ENCODE measurements at regions not wholly inside any gene's neighbourhood (a gene's known extent, or its start where the extent isn't known, plus 50 kb on each side); places are given as distances from the start of the nearest gene placed in this dataset.

DNA sequence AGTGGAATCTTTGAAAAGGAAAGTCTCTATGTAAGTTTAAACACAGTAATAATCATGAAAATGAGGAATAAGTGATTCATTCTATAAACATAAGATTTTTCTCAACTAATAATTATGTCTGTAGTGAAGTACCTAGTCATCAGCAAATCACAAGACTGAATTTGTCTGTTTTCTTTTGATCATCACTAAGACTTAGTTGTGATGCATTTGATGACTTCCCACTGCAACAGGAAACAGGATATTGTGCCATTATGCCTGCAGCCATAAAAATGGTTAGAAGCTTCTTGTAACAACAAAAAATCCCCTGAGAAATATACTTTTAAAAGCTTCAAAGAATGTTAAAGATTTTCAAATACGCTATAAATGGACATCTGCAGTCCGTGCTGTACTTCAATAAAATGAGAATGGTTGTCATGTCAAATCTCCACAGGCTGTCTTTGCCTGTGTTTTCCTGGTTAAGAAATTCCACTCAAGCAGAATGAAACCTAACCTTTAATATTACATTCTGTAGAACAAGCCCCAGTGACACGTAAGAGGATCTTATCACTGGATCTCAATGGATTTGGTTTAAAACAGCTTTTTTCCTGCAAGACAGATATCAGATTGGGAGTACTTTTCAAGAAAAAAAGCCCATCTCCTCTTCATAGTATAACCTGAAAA, 1262.3 kb upstream of the PHF14 start:
- Histone ChIP-seq H4K20me1 (ENCODE audit: insufficient read depth, low read length) (no peaks in the 10 kb centered on the region), H3K4me3 (ENCODE audit: low read depth in 1 of 2, low read length in 2 of 2) (no peak overlapping the region), H3K4me2 (ENCODE audit: insufficient read depth, low read length) (no peak overlapping the region), H3K36me3 (ENCODE audit: insufficient read depth, low read length) (no peaks in the 10 kb centered on the region), H3K9me3 (ENCODE audit: insufficient read depth, low read length, severe bottlenecking) (no peaks in the 10 kb centered on the region), H3K9ac (ENCODE audit: low read depth, low read length) (no peak overlapping the region), H2AFZ (ENCODE audit: low read depth, low read length) (no peak overlapping the region), H3K4me1 (ENCODE audit: insufficient read depth, low read length) (no peaks in the 10 kb centered on the region), H3K27ac (ENCODE audit: low read length) (no peak overlapping the region), H3K27me3 (ENCODE audit: insufficient read depth, low read length, poor library complexity) (no peaks in the 10 kb centered on the region), H3K79me2 (ENCODE audit: insufficient read depth, low read length) (no peaks in the 10 kb centered on the region)
- TF ChIP-seq EZH2 (IDR thresholded peaks at IDR 0.05; ENCODE audit: borderline replicate concordance, low read depth, low read length, severe bottlenecking), result no peak
- TF ChIP-seq, protein P1, sequence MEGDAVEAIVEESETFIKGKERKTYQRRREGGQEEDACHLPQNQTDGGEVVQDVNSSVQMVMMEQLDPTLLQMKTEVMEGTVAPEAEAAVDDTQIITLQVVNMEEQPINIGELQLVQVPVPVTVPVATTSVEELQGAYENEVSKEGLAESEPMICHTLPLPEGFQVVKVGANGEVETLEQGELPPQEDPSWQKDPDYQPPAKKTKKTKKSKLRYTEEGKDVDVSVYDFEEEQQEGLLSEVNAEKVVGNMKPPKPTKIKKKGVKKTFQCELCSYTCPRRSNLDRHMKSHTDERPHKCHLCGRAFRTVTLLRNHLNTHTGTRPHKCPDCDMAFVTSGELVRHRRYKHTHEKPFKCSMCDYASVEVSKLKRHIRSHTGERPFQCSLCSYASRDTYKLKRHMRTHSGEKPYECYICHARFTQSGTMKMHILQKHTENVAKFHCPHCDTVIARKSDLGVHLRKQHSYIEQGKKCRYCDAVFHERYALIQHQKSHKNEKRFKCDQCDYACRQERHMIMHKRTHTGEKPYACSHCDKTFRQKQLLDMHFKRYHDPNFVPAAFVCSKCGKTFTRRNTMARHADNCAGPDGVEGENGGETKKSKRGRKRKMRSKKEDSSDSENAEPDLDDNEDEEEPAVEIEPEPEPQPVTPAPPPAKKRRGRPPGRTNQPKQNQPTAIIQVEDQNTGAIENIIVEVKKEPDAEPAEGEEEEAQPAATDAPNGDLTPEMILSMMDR (IDR thresholded peaks at IDR 0.05; ENCODE audit: borderline replicate concordance, extremely low read depth, low read length, poor library complexity, severe bottlenecking), result no peak
- ATAC-seq (ENCODE audit: insufficient read depth, low read depth) (no peak), DNase-seq (no peak)

DNA sequence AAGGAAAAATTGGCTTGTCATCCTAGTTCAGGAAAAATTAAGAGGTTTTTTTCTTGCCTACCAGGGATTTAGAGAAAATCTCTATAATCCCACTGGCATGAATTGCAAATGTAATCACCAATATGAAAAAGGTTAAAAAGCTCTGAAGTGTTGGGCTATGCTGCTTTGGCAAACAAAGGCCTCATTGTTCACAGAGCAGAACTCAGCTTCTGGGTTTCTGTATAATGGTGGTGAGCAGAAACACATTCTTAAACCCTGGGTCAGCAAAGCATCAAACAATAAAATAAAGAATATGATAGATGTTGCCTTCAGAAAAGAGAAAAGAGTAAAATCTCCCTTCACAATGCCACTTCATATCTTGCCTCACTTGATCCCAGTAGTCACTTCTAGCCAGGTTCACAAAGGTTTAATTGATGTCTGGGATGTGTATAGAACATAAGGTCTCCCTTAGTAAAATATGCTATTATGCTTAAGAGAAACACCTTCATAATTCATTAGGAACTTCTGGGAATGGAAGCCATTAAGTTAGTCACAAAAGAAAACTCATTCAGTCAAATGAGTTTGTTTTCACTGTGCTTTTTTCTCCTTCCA, 1255.5 kb upstream of the PHF14 start:
- no peak overlapping the region for H3K27ac ChIP-seq (ENCODE audit: low read length)
- TF ChIP-seq, protein P1 (IDR thresholded peaks at IDR 0.05; ENCODE audit: borderline replicate concordance, extremely low read depth, low read length, poor library complexity, severe bottlenecking), result no peak
- H2AFZ ChIP-seq (ENCODE audit: low read depth, low read length), result no peak overlapping the region
- H3K36me3 ChIP-seq (ENCODE audit: insufficient read depth, low read length), result no peaks in the 10 kb centered on the region
- DNase-seq (no peak), ATAC-seq (ENCODE audit: insufficient read depth, low read depth) (no peak)
- H3K4me1 ChIP-seq (ENCODE audit: insufficient read depth, low read length), result no peaks in the 10 kb centered on the region
- no peak overlapping the region for H3K4me2 ChIP-seq (ENCODE audit: insufficient read depth, low read length)
- H3K79me2 ChIP-seq (ENCODE audit: insufficient read depth, low read length), result no peaks in the 10 kb centered on the region
- H3K4me3 ChIP-seq (ENCODE audit: low read depth in 1 of 2, low read length in 2 of 2), result no peak overlapping the region
- H3K27me3 ChIP-seq (ENCODE audit: insufficient read depth, low read length, poor library complexity), result no peaks in the 10 kb centered on the region
- H3K9me3 ChIP-seq (ENCODE audit: insufficient read depth, low read length, severe bottlenecking), result no peaks in the 10 kb centered on the region
- no peaks in the 10 kb centered on the region for H4K20me1 ChIP-seq (ENCODE audit: insufficient read depth, low read length)
- no peak overlapping the region for H3K9ac ChIP-seq (ENCODE audit: low read depth, low read length)

DNA sequence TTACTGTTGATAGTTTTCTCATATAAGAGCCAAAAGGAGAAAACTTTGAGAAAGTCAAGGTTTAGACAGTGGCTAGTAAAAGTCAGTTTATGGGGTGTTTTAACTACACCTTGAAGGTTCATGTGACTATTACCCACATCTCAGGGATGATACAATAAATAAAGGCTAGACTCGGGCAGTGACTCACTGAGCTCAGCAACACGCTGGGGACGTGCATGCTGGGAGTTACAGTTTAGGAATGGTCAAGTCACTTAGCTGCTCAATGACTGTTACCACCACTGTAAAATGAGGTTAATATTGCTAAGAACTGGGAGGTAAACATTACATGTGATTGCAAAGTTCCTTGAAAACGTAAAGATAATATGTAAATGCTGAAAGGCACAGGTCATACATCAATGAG, 1254.4 kb upstream of the PHF14 start:
- no peak for DNase-seq
- ATAC-seq (ENCODE audit: insufficient read depth, low read depth), result no peak
- Histone ChIP-seq H3K9ac (ENCODE audit: low read depth, low read length) (no peak overlapping the region), H3K4me2 (ENCODE audit: insufficient read depth, low read length) (no peak overlapping the region), H3K36me3 (ENCODE audit: insufficient read depth, low read length) (no peaks in the 10 kb centered on the region), H3K4me3 (ENCODE audit: low read depth in 1 of 2, low read length in 2 of 2) (no peak overlapping the region), H3K27ac (ENCODE audit: low read length) (no peak overlapping the region), H3K4me1 (ENCODE audit: insufficient read depth, low read length) (no peaks in the 10 kb centered on the region), H2AFZ (ENCODE audit: low read depth, low read length) (no peak overlapping the region), H4K20me1 (ENCODE audit: insufficient read depth, low read length) (no peaks in the 10 kb centered on the region), H3K9me3 (ENCODE audit: insufficient read depth, low read length, severe bottlenecking) (no peaks in the 10 kb centered on the region), H3K27me3 (ENCODE audit: insufficient read depth, low read length, poor library complexity) (no peaks in the 10 kb centered on the region), H3K79me2 (ENCODE audit: insufficient read depth, low read length) (no peaks in the 10 kb centered on the region)
- TF ChIP-seq, protein P1 (IDR thresholded peaks at IDR 0.05; ENCODE audit: borderline replicate concordance, extremely low read depth, low read length, poor library complexity, severe bottlenecking), result no peak
- no peak for TF ChIP-seq EZH2 (IDR thresholded peaks at IDR 0.05; ENCODE audit: borderline replicate concordance, low read depth, low read length, severe bottlenecking)
